HepG2 (cell line): ENCODE measurements at regions not wholly inside any gene's neighbourhood (a gene's known extent, or its start where the extent isn't known, plus 50 kb on each side); places are given as distances from the start of the nearest gene placed in this dataset.

Source experiments
- ATF3 ChIP-seq: sonication (generic); formaldehyde crosslinking; IDR thresholded peaks from 2 replicates; pipeline ENCODE4 v1.4.0; 2020; ENCODE audit warnings: missing genetic modification reagents
- CBFB ChIP-seq: sonication (generic); formaldehyde crosslinking; IDR thresholded peaks from 2 replicates; pipeline ENCODE4 v1.4.0; 2020; ENCODE audit warnings: missing genetic modification reagents
- CEBPB ChIP-seq: IDR thresholded peaks from 2 replicates; pipeline ENCODE4 v1.6.1; 2011; ENCODE audit warnings: low read depth, low read length, improper control_type of control experiment, borderline replicate concordance
- MXI1 ChIP-seq: IDR thresholded peaks from 3 replicates; pipeline ENCODE4 v1.6.1; 2012; ENCODE audit warnings: low read depth, low read length, inconsistent platforms, borderline replicate concordance
- POLR2A ChIP-seq, 2 experiments: IDR thresholded peaks; 2 replicates each; pipeline ENCODE4 v1.6.1; 2011; ENCODE audit warnings: low read depth in 2 of 2, low read length in 2 of 2, mild to moderate bottlenecking in 1 of 2, moderate library complexity in 1 of 2; ENCODE audit not compliant: insufficient read depth in 1 of 2
- RXRB ChIP-seq: IDR thresholded peaks from 2 replicates; pipeline ENCODE4 v1.6.1; 2016; ENCODE audit warnings: borderline replicate concordance, missing genetic modification reagents, missing compliant biosample characterization
- YY1 ChIP-seq: IDR thresholded peaks from 2 replicates; pipeline ENCODE4 v1.6.1; 2011; ENCODE audit warnings: low read length, low read depth, moderate library complexity, mild to moderate bottlenecking; ENCODE audit not compliant: insufficient read depth, insufficient replicate concordance
- ZNF446 ChIP-seq: sonication (generic); formaldehyde crosslinking; IDR thresholded peaks from 2 replicates; pipeline ENCODE4 v1.5.0; 2020; ENCODE audit warnings: mild to moderate bottlenecking, missing genetic modification reagents
- ZNF468 ChIP-seq: sonication (generic); formaldehyde crosslinking; IDR thresholded peaks from 2 replicates; pipeline ENCODE4 v1.8.0; 2022; ENCODE audit warnings: mild to moderate bottlenecking, moderate library complexity, missing genetic modification reagents

GRCh38 chr3:146818866-146819265 is 213.7 kb upstream of the PLSCR5 start:
- no peak for TF ChIP-seq CBFB (CRISPR knock-in tag)
- TF ChIP-seq RXRB (CRISPR knock-in tag), result no peak
- no peak for TF ChIP-seq MXI1
- no peak for TF ChIP-seq ZNF446 (CRISPR knock-in tag)
- TF ChIP-seq YY1, result no peak
- TF ChIP-seq ATF3 (CRISPR knock-in tag), result no peak
- TF ChIP-seq ZNF468 (CRISPR knock-in tag), result no peak
- TF ChIP-seq CEBPB, result no peak
- TF ChIP-seq POLR2A (IDR thresholded peaks at IDR 0.05; ENCODE audit: insufficient read depth in 1 of 2, low read depth in 2 of 2, low read length in 2 of 2), result no peak
